ENCODE measurements at regions not wholly inside any gene's neighbourhood (a gene's known extent, or its start where the extent isn't known, plus 50 kb on each side); places are given as distances from the start of the nearest gene placed in this dataset.
A peak's percentile ranks its signal among the peaks of the same experiment; 100 is the strongest.

DNA sequence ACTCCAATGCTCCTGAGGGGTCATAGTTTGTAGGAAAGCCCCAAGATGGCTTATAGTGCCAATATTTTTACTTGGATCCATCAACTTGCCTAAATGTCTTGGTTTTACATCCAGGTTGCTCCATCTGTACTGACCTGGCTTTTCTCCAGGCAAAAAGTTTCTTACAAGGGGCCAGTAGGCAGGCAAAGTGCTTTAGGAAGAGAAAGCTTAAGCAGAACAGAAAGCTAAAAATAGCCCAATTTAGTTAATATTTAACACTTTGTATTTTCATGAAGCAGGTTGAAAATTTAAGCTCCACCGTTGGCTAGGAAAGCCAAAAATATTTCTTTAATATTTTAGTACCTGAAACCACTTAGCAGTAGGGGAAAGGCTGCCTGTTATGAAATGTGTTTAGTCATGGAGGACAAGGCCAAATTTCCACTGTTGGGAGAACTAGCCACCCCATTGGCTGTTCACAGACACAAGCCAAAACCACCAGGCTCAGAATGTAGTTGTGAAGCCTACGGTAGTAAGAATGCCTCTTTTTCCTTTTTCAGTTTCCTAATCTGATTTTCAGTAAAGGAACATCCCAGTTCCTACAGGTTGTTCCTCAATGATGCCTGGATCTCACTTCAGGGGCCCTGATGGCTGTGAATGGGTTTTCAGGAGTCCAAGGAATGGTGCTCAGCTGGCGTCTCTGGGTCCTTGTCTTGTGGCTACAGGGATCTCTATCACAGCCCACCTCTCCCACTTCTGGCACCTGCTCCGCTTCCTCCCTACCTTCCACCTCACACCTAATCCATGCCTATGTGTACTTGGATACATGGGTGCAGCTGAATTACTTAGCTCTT lies 324.8 kb downstream of the PMP22 start:
- no peak overlapping the region for H3K4me3 ChIP-seq (ENCODE audit: low read depth, poor library complexity, severe bottlenecking)
- intact Hi-C loops (cut with DNase I; ENCODE audit: low total_unique reads): no loop called here
- no peak for TF ChIP-seq POLR2A (IDR thresholded peaks at IDR 0.05)
- TF ChIP-seq, protein P1, sequence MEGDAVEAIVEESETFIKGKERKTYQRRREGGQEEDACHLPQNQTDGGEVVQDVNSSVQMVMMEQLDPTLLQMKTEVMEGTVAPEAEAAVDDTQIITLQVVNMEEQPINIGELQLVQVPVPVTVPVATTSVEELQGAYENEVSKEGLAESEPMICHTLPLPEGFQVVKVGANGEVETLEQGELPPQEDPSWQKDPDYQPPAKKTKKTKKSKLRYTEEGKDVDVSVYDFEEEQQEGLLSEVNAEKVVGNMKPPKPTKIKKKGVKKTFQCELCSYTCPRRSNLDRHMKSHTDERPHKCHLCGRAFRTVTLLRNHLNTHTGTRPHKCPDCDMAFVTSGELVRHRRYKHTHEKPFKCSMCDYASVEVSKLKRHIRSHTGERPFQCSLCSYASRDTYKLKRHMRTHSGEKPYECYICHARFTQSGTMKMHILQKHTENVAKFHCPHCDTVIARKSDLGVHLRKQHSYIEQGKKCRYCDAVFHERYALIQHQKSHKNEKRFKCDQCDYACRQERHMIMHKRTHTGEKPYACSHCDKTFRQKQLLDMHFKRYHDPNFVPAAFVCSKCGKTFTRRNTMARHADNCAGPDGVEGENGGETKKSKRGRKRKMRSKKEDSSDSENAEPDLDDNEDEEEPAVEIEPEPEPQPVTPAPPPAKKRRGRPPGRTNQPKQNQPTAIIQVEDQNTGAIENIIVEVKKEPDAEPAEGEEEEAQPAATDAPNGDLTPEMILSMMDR (IDR thresholded peaks at IDR 0.05): no peak
- no peak for DNase-seq (ENCODE audit: low spot score in 2 of 2)
- 49 to 55% methylated on average over 4 of the region's 4 CpGs for WGBS, 2 donors

DNA sequence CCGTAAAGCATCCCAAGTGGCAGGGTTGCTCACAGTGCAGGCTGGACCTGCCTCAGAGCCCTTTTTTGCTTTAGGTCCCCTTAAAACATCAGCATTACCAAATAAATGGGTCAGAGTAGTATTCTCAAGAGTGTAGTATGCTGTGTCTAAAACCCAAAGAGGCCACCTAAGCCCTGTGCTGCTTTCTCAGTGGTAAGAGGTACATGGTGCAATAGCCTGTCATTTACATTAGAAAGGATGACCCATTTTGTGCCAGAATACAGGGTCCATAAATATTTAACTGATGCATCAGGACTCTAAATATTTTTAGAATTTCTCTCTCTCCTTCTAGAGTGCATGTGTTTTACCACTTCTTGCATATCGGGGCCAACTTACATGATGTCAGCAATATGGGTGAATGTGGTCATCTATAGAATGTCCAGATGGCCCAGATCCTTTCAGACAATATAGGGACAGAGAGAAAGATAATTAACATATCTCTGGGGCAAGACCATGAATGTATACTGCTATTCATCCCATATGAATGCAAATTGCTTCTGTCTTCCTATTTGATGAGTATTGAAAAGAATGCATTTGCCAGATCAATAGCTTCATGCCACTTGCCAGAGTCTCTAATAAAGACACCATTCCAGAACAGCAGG lies 329.2 kb downstream of the PMP22 start:
- no peak for DNase-seq (ENCODE audit: low spot score in 2 of 2)
- intact Hi-C loops (cut with DNase I; ENCODE audit: low total_unique reads): no loop called here
- TF ChIP-seq POLR2A (IDR thresholded peaks at IDR 0.05): no peak
- TF ChIP-seq, protein P1 (IDR thresholded peaks at IDR 0.05): no peak
- no peak overlapping the region for H3K4me3 ChIP-seq (ENCODE audit: low read depth, poor library complexity, severe bottlenecking)
- 74 to 97% methylated on average over 2 of the region's 2 CpGs for WGBS, 2 donors

DNA sequence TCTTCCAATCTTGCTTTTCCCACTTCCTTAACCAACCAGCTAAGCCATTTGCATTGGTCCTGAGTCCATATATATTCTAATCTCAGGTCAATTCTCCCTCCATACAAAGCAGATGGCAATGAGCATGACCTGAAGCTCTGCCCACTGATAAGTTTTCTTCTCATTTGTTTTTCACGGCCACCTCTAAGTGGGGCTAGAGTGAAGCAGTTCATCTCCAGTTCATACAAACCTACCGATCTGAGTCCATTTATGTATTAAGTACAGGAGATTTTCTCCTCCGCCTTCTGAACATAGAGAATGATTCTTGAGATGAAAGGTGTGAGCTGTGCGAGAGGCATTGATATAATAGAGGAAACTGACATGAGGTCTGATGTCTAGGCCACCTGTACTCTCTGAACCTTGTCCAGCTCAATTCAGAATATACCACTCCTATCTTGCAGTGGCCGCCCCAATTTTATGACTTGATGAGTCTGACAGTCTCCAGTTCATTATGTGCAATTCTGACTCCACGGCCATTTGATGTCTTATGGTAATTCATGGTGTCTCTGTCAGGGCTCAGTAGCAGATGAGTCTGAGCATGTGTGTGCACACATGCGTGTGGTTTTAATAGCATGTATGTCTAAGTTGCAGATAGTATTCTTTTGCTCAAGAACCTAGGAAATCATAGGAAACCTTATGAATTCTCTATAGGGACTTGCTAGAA lies 329.8 kb downstream of the PMP22 start:
- TF ChIP-seq POLR2A (IDR thresholded peaks at IDR 0.05): no peak
- TF ChIP-seq, protein P1 (IDR thresholded peaks at IDR 0.05): no peak
- DNase-seq (ENCODE audit: low spot score in 2 of 2): no peak
- 83 to 93% methylated on average over 7 of the region's 7 CpGs for WGBS, 2 donors
- no peak overlapping the region for H3K4me3 ChIP-seq (ENCODE audit: low read depth, poor library complexity, severe bottlenecking)
- intact Hi-C loops (cut with DNase I; ENCODE audit: low total_unique reads): no loop called here

DNA sequence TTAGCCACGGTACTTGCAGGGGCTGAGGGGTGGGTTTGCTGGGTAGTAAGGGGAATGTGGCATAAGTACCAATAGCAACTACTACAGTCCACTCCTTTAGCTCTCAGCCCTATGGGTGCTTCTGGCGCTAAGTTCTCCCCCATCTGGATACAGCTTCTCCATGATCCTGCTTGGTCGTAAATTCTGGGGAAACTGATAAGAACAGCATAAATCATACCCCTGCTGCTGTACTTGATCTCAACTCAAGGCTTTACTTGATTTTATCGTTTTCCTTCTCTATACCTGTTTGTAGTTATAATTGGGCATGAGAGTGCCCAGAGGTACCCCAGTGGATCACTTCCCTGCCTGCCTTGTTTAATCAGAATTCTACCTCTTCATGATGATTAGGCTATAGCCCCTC lies 331.4 kb downstream of the PMP22 start:
- H3K4me3 ChIP-seq (ENCODE audit: low read depth, poor library complexity, severe bottlenecking): no peak overlapping the region

DNA sequence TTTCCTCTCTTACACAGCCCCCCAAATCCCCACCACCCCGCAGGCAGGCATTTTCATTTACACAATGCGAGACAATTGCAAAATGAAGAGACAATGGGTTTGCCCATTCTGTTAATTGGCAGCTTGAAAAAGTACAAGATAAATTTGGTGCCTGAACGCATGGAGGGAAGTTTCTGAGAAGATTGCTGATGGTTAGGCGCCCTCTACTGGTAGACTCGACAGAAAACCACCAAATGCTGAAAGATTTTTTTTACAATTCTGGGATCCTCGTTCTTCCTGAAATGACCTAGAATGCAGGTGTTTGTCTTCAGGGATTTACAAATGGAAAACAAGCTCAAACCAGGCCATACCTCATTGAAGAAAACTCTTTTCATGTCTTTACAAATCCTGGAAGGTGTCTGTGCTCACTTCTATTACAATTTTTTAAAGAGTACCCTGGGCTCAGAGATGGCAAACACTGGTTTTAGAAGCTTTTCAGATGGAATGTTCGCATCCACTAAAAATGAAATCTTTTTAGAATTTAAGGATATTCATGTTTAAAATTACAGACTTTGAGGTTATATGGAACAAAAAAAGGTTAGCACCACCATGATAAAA lies 338.5 kb downstream of the PMP22 start:
- TF ChIP-seq, protein P1 (IDR thresholded peaks at IDR 0.05): peak in 1 of 3 donors; percentile 29
- no peak for TF ChIP-seq POLR2A (IDR thresholded peaks at IDR 0.05)
- 11 to 13% methylated on average over 7 of the region's 7 CpGs for whole genome bisulfite sequencing, 2 donors
- intact Hi-C loops (cut with DNase I; ENCODE audit: low total_unique reads): loop anchor here (10.0 kb wide), 2 partner anchors 612 to 1332 kb away; no protein-coding TSS in a partner anchor
- no peak overlapping the region for H3K4me3 ChIP-seq (ENCODE audit: low read depth, poor library complexity, severe bottlenecking)
- peak in 1 of 2 donors; percentile 45 for DNase-seq (ENCODE audit: low spot score in 2 of 2)

More for the DNA sequence above, 331.4 kb downstream of the PMP22 start:
- intact Hi-C loops (cut with DNase I; ENCODE audit: low total_unique reads): no loop called here
- TF ChIP-seq POLR2A (IDR thresholded peaks at IDR 0.05): no peak
- TF ChIP-seq, protein P1 (IDR thresholded peaks at IDR 0.05): no peak
- WGBS, 2 donors: 92 to 93% methylated on average over 4 of the region's 4 CpGs
- DNase-seq (ENCODE audit: low spot score in 2 of 2): no peak
